HepG2 (cell line): ENCODE measurements at regions not wholly inside any gene's neighbourhood (a gene's known extent, or its start where the extent isn't known, plus 50 kb on each side); places are given as distances from the start of the nearest gene placed in this dataset.

Experiments used
- ATAC-seq: fragments of 200-7000 bp; cut with Tn5 transposase; 3 replicates; pipeline ENCODE4 v1.9.1; 2020; ENCODE audit warnings: mild to moderate bottlenecking, moderate library complexity
- BruUV-seq: library from RNA; stranded (reverse); fragments of 400-500 nt; replicated peaks from 2 replicates; lab custom pipeline; 2021; lab: Mats Ljungman, UMichigan
- CTCF ChIA-PET: fragments of 300-600 bp; formaldehyde crosslinking; extraction: SDS; loops from one replicate; lab custom pipeline; 2021; ENCODE audit warnings: low total read pairs, inconsistent platforms, low intra/inter-chr PET ratio; lab: Yijun Ruan, JAX
- POLR2A ChIA-PET: fragments of 350-600 bp; sonication (Branson Sonifier 250); formaldehyde crosslinking; loops from one replicate; lab custom pipeline; 2020; ENCODE audit warnings: antibody characterized with exemption, inconsistent platforms; lab: Yijun Ruan, JAX
- DNase-seq: peaks from one replicate; pipeline ENCODE4 v3.0.0-alpha.2; 2015; ENCODE audit warnings: low spot score
- FAIRE-seq: peaks from 3 replicates; lab custom pipeline; 2011; peaks lifted over from hg19 to GRCh38; lab: Jason Lieb, UNC
- H2AFZ ChIP-seq: one replicate; pipeline ENCODE4 v1.6.1; 2011; ENCODE audit warnings: low read length, inconsistent platforms
- H3K27ac ChIP-seq: fragments of 300-600 bp; 3 replicates; pipeline ENCODE4 v1.8.0; 2011; ENCODE audit warnings: mixed run types, mild to moderate bottlenecking, mixed read lengths, low read length, inconsistent platforms; ENCODE audit not compliant: insufficient read depth; ENCODE audit errors: extremely low read length
- H3K27me3 ChIP-seq, 2 experiments: fragments of 200-600 bp in 1 of 2; 2 replicates in 1 of 2; 3 replicates in 1 of 2; pipeline versions ENCODE4 v1.6.0 to v1.8.0; 2011; ENCODE audit warnings: low read length in 2 of 2, mild to moderate bottlenecking in 2 of 2, moderate library complexity in 2 of 2, inconsistent platforms in 1 of 2; ENCODE audit not compliant: insufficient read depth in 2 of 2, control insufficient read depth in 1 of 2
- H3K36me3 ChIP-seq, 2 experiments: fragments of 200-600 bp in 1 of 2; replicated peaks in 1 of 2; 2 replicates in 1 of 2; 3 replicates in 1 of 2; pipeline versions ENCODE4 v1.5.1 to v1.8.0; 2011; ENCODE audit warnings: low read length in 2 of 2, inconsistent platforms in 1 of 2; ENCODE audit not compliant: insufficient read depth in 2 of 2, control insufficient read depth in 1 of 2
- H3K4me1 ChIP-seq: 2 replicates; pipeline ENCODE4 v1.5.1; 2012; ENCODE audit warnings: low read length, inconsistent platforms; ENCODE audit not compliant: insufficient read depth
- H3K4me2 ChIP-seq: 2 replicates; pipeline ENCODE4 v1.6.0; 2011; ENCODE audit warnings: low read depth, low read length, inconsistent platforms
- H3K4me3 ChIP-seq, 3 experiments: fragments of 200-600 bp in 1 of 3; sonication (generic), shearing (Covaris generic) in 1 of 3; replicated peaks in 1 of 3; 2 replicates each; pipeline ENCODE4 v1.5.1; 2011 to 2016; ENCODE audit warnings: low read length in 3 of 3, inconsistent platforms in 2 of 3, low read depth in 2 of 3, mild to moderate bottlenecking in 2 of 3, control low read depth in 1 of 3, mixed read lengths in 1 of 3; ENCODE audit not compliant: insufficient read depth in 1 of 3
- H3K79me2 ChIP-seq: one replicate; pipeline ENCODE4 v1.6.1; 2011; ENCODE audit warnings: low read length, inconsistent platforms; ENCODE audit not compliant: insufficient read depth
- H3K9ac ChIP-seq: 2 replicates; pipeline ENCODE4 v1.6.0; 2011; ENCODE audit warnings: mild to moderate bottlenecking, low read depth, low read length, inconsistent platforms; ENCODE audit not compliant: insufficient read depth
- H3K9me3 ChIP-seq: 2 replicates; pipeline ENCODE4 v1.5.1; 2012; ENCODE audit warnings: mild to moderate bottlenecking, low read length
- H4K20me1 ChIP-seq: 2 replicates; pipeline ENCODE4 v1.6.0; 2011; ENCODE audit warnings: inconsistent platforms, mild to moderate bottlenecking, low read length, moderate library complexity; ENCODE audit not compliant: insufficient read depth
- AKAP8 ChIP-seq: sonication (generic); formaldehyde crosslinking; IDR thresholded peaks from 2 replicates; pipeline ENCODE4 v1.5.1; 2020; ENCODE audit warnings: mild to moderate bottlenecking, missing genetic modification reagents
- EED ChIP-seq: sonication (generic); formaldehyde crosslinking; IDR thresholded peaks from 2 replicates; pipeline ENCODE4 v1.5.0; 2020; ENCODE audit warnings: mild to moderate bottlenecking, missing genetic modification reagents
- ELF3 ChIP-seq: IDR thresholded peaks from 2 replicates; pipeline ENCODE4 v1.6.1; 2016; ENCODE audit warnings: missing genetic modification reagents, missing compliant biosample characterization
- FOSL2 ChIP-seq: sonication (generic); formaldehyde crosslinking; IDR thresholded peaks from 2 replicates; pipeline ENCODE4 v1.4.0; 2020; ENCODE audit warnings: missing genetic modification reagents
- HDAC1 ChIP-seq: sonication (generic); formaldehyde crosslinking; IDR thresholded peaks from 2 replicates; pipeline ENCODE4 v1.5.1; 2020; ENCODE audit warnings: mild to moderate bottlenecking, missing genetic modification reagents
- KDM3A ChIP-seq: IDR thresholded peaks from 2 replicates; pipeline ENCODE4 v1.6.1; 2018; ENCODE audit warnings: low read depth, missing compliant biosample characterization
- PRPF4 ChIP-seq: fragments of 200-400 bp; formaldehyde crosslinking; IDR thresholded peaks from 2 replicates; pipeline ENCODE4 v1.6.1; 2016; ENCODE audit warnings: low read length, low read depth; ENCODE audit not compliant: poor library complexity, severe bottlenecking
- RBAK ChIP-seq: sonication (generic); formaldehyde crosslinking; IDR thresholded peaks from 2 replicates; pipeline ENCODE4 v1.5.1; 2020; ENCODE audit warnings: mild to moderate bottlenecking, missing genetic modification reagents
- REST ChIP-seq, 2 experiments: IDR thresholded peaks; 2 replicates each; pipeline ENCODE4 v1.6.1; 2011 to 2012; ENCODE audit warnings: low read length in 2 of 2, borderline replicate concordance in 1 of 2, low read depth in 1 of 2, mild to moderate bottlenecking in 1 of 2, moderate library complexity in 1 of 2
- RXRA ChIP-seq: sonication (generic); formaldehyde crosslinking; IDR thresholded peaks from 2 replicates; pipeline ENCODE4 v1.5.1; 2020; ENCODE audit warnings: missing genetic modification reagents
- SMAD9 ChIP-seq: sonication (generic); formaldehyde crosslinking; IDR thresholded peaks from 2 replicates; pipeline ENCODE4 v1.5.1; 2020; ENCODE audit warnings: mild to moderate bottlenecking, missing genetic modification reagents
- SPEN ChIP-seq: sonication (generic); formaldehyde crosslinking; IDR thresholded peaks from 2 replicates; pipeline ENCODE4 v1.5.1; 2020; ENCODE audit warnings: low read depth, mild to moderate bottlenecking, missing genetic modification reagents
- ZBTB33 ChIP-seq: sonication (generic); formaldehyde crosslinking; IDR thresholded peaks from 2 replicates; pipeline ENCODE4 v1.4.0; 2020; ENCODE audit warnings: missing genetic modification reagents
- ZBTB7B ChIP-seq: sonication (generic); formaldehyde crosslinking; IDR thresholded peaks from 2 replicates; pipeline ENCODE4 v1.4.0; 2020; ENCODE audit warnings: missing genetic modification reagents
- ZNF253 ChIP-seq: sonication (generic); formaldehyde crosslinking; IDR thresholded peaks from 2 replicates; pipeline ENCODE4 v1.8.0; 2022; ENCODE audit warnings: mild to moderate bottlenecking, missing genetic modification reagents, borderline replicate concordance
- ZNF549 ChIP-seq: sonication (generic); formaldehyde crosslinking; IDR thresholded peaks from 2 replicates; pipeline ENCODE4 v1.5.0; 2020; ENCODE audit warnings: missing genetic modification reagents
- ZNF670 ChIP-seq: sonication (generic); formaldehyde crosslinking; IDR thresholded peaks from 2 replicates; pipeline ENCODE4 v1.8.0; 2022; ENCODE audit warnings: mild to moderate bottlenecking, missing genetic modification reagents, borderline replicate concordance
- ZNF878 ChIP-seq: sonication (generic); formaldehyde crosslinking; IDR thresholded peaks from 2 replicates; pipeline ENCODE4 v1.8.1; 2023; ENCODE audit warnings: mild to moderate bottlenecking, missing genetic modification reagents, moderate library complexity
- WGBS: methylation state at CpG from one replicate; pipeline ENCODE4 v1.1.6; 2017; ENCODE audit warnings: low lambda C conversion rate; 5-methylcytosine and 5-hydroxymethylcytosine counted together
- in situ Hi-C: cut with HindIII; loops from 2 replicates; pipeline ENCODE4 v1.10.0; 2017; ENCODE audit warnings: low pct_unique_long_range_greater_than_20kb; ENCODE audit not compliant: extremely low pct_ligation_motif_present
- intact Hi-C: fragments of 100-400 bp; cut with micrococcal nuclease; formaldehyde crosslinking; loops from one replicate; pipeline ENCODE4 v1.10.0; 2022; ENCODE audit not compliant: unreplicated experiment

DNA sequence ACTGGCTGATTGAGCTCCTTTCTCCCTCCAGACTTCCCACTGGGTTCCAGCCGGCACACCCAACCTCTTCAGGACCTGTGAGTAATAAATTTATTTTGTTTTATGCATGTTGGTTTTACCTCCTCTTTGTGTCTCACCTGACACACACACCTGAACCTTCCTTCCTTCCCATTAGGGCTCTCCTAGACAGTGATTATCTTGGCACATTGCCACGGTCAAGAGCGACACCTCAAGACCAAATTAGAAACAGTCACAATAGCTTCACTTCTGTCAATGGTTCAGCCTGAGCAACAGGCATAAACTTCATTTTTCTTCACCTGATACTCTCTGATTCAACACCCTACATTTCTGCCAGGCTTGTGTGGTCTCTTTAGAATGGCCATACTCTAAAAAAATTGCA is 296.3 kb upstream of the SMARCA2 start:
- H3K4me2 ChIP-seq, result no peak overlapping the region
- no peaks in the 10 kb centered on the region for H3K79me2 ChIP-seq
- no peaks in the 10 kb centered on the region for H3K27me3 ChIP-seq
- no peak for DNase-seq
- CTCF ChIA-PET, result no interaction called here
- POLR2A ChIA-PET, result no interaction called here
- H3K4me1 ChIP-seq, result no peaks in the 10 kb centered on the region
- no peak for TF ChIP-seq HDAC1 (CRISPR knock-in tag)
- TF ChIP-seq RBAK (CRISPR knock-in tag), result no peak
- TF ChIP-seq RXRA (CRISPR knock-in tag), result no peak
- no peak for TF ChIP-seq ZNF670 (CRISPR knock-in tag)
- TF ChIP-seq REST (IDR thresholded peaks at IDR 0.05; ENCODE audit: borderline replicate concordance in 1 of 2, low read depth in 1 of 2, low read length in 2 of 2), result no peak
- no peak for TF ChIP-seq ZNF878 (CRISPR knock-in tag)
- TF ChIP-seq ZBTB33, result no peak
- TF ChIP-seq KDM3A (CRISPR knock-in tag), result no peak
- TF ChIP-seq SPEN (CRISPR knock-in tag), result no peak
- TF ChIP-seq ELF3, result no peak
- no peak for TF ChIP-seq ZNF253 (CRISPR knock-in tag)
- TF ChIP-seq SMAD9 (CRISPR knock-in tag), result no peak
- TF ChIP-seq ZNF549 (CRISPR knock-in tag), result no peak
- TF ChIP-seq ZBTB7B (CRISPR knock-in tag), result no peak
- no peak for TF ChIP-seq PRPF4
- no peak for TF ChIP-seq EED (CRISPR knock-in tag)
- no peak for TF ChIP-seq AKAP8 (CRISPR knock-in tag)
- TF ChIP-seq FOSL2 (CRISPR knock-in tag), result no peak
- H4K20me1 ChIP-seq, result no peaks in the 10 kb centered on the region
- no peaks in the 10 kb centered on the region for H3K9me3 ChIP-seq
- FAIRE-seq, result no peak
- H3K4me3 ChIP-seq, result no peak overlapping the region
- in situ Hi-C loops (no loop called here), intact Hi-C loops (no loop called here)
- no peaks in the 10 kb centered on the region for H3K36me3 ChIP-seq
- BruUV-seq, result no TSS peak
- no peak overlapping the region for H3K9ac ChIP-seq
- no peak for ATAC-seq
- 0% methylated on average over 3 of the region's 3 CpGs for WGBS
- no peak overlapping the region for H2AFZ ChIP-seq
- H3K27ac ChIP-seq, result no peak overlapping the region
